Liver (tissue), 8 donors: ENCODE measurements at regions not wholly inside any gene's neighbourhood (a gene's known extent, or its start where the extent isn't known, plus 50 kb on each side); places are given as distances from the start of the nearest gene placed in this dataset.

Source experiments
- DNase-seq: peaks from one replicate; pipeline ENCODE4 v3.0.0-alpha.2; 2017; ENCODE audit warnings: low spot score
- H3K27ac ChIP-seq, 2 donors: one replicate each; pipeline ENCODE4 v1.7.0; 2013; ENCODE audit warnings: inconsistent platforms in 2 of 2, low read length in 2 of 2, control low read depth in 1 of 2, low read depth in 1 of 2, mild to moderate bottlenecking in 1 of 2
- H3K27me3 ChIP-seq, 4 donors: one replicate each; pipeline versions ENCODE4 v1.6.1 to v1.7.0; 2013; ENCODE audit warnings: low read length in 3 of 4, inconsistent platforms in 1 of 4, mild to moderate bottlenecking in 1 of 4, moderate library complexity in 1 of 4; ENCODE audit not compliant: control insufficient read depth in 4 of 4, insufficient read depth in 4 of 4
- H3K36me3 ChIP-seq, 4 donors: one replicate each; pipeline versions ENCODE4 v1.6.1 to v1.7.0; 2013; ENCODE audit warnings: low read length in 3 of 4, mild to moderate bottlenecking in 3 of 4, low read depth in 1 of 4, moderate library complexity in 1 of 4; ENCODE audit not compliant: control insufficient read depth in 4 of 4, insufficient read depth in 3 of 4
- H3K4me1 ChIP-seq, 4 donors: one replicate each; pipeline versions ENCODE4 v1.6.1 to v1.7.0; 2013; ENCODE audit warnings: low read length in 3 of 4, mild to moderate bottlenecking in 3 of 4, moderate library complexity in 1 of 4; ENCODE audit not compliant: control insufficient read depth in 4 of 4, insufficient read depth in 4 of 4
- H3K4me3 ChIP-seq, 3 donors: one replicate each; pipeline versions ENCODE4 v1.6.1 to v1.7.0; 2013; ENCODE audit warnings: low read length in 3 of 3, control low read depth in 1 of 3, low read depth in 1 of 3, mild to moderate bottlenecking in 1 of 3
- H3K9ac ChIP-seq, 2 donors: one replicate each; pipeline ENCODE4 v1.7.0; 2013; ENCODE audit warnings: low read length in 2 of 2, mild to moderate bottlenecking in 2 of 2, moderate library complexity in 2 of 2, control low read depth in 1 of 2, low read depth in 1 of 2
- H3K9me3 ChIP-seq, 4 donors: one replicate each; pipeline versions ENCODE4 v1.6.1 to v1.7.0; 2013; ENCODE audit warnings: low read length in 3 of 4; ENCODE audit not compliant: control insufficient read depth in 4 of 4
- ATF3 ChIP-seq: IDR thresholded peaks from 2 replicates; pipeline ENCODE4 v1.6.1; 2016; ENCODE audit warnings: antibody characterized with exemption
- CTCF ChIP-seq: fragments of 150-350 bp; IDR thresholded peaks from 2 replicates; pipeline ENCODE4 v1.5.1; 2017; ENCODE audit warnings: improper control_type of control experiment, low read depth, low read length; ENCODE audit not compliant: missing input control
- EGR1 ChIP-seq, 2 donors: IDR thresholded peaks; 2 replicates each; pipeline ENCODE4 v1.6.1; 2016 to 2018; ENCODE audit warnings: antibody characterized with exemption in 2 of 2, low read depth in 2 of 2
- FOXA1 ChIP-seq: IDR thresholded peaks from 2 replicates; pipeline ENCODE4 v1.6.1; 2016; ENCODE audit warnings: antibody characterized with exemption
- FOXA2 ChIP-seq: IDR thresholded peaks from 2 replicates; pipeline ENCODE4 v1.6.1; 2016; ENCODE audit warnings: antibody characterized with exemption
- GABPA ChIP-seq, 2 donors: IDR thresholded peaks in 1 of 2; conservative IDR thresholded peaks in 1 of 2; 2 replicates each; pipeline ENCODE4 v1.6.1; 2016; ENCODE audit warnings: antibody characterized with exemption in 2 of 2, mild to moderate bottlenecking in 1 of 2, moderate library complexity in 1 of 2
- HNF4A ChIP-seq, 2 donors: conservative IDR thresholded peaks; 2 replicates each; pipeline ENCODE4 v1.6.1; 2016; ENCODE audit warnings: antibody characterized with exemption in 2 of 2, mild to moderate bottlenecking in 2 of 2
- HNF4G ChIP-seq: IDR thresholded peaks from 2 replicates; pipeline ENCODE4 v1.6.1; 2016; ENCODE audit warnings: antibody characterized with exemption
- JUND ChIP-seq, 2 donors: IDR thresholded peaks; 2 replicates each; pipeline ENCODE4 v1.6.1; 2016; ENCODE audit warnings: antibody characterized with exemption in 2 of 2
- MAX ChIP-seq: IDR thresholded peaks from 2 replicates; pipeline ENCODE4 v1.6.1; 2016; ENCODE audit warnings: antibody characterized with exemption
- NR2F2 ChIP-seq: IDR thresholded peaks from 2 replicates; pipeline ENCODE4 v1.6.1; 2016; ENCODE audit warnings: antibody characterized with exemption
- RAD21 ChIP-seq, 2 donors: IDR thresholded peaks; 2 replicates each; pipeline ENCODE4 v1.6.1; 2016; ENCODE audit warnings: antibody characterized with exemption in 2 of 2, mild to moderate bottlenecking in 2 of 2
- RXRA ChIP-seq, 2 donors: IDR thresholded peaks; 2 replicates each; pipeline ENCODE4 v1.6.1; 2017 to 2018; ENCODE audit warnings: antibody characterized with exemption in 2 of 2, mild to moderate bottlenecking in 1 of 2
- SP1 ChIP-seq: IDR thresholded peaks from 2 replicates; pipeline ENCODE4 v1.6.1; 2018; ENCODE audit warnings: antibody characterized with exemption, mild to moderate bottlenecking
- TAF1 ChIP-seq: conservative IDR thresholded peaks from 2 replicates; pipeline ENCODE4 v1.6.1; 2016; ENCODE audit warnings: antibody characterized with exemption, mild to moderate bottlenecking
- YY1 ChIP-seq: IDR thresholded peaks from 2 replicates; pipeline ENCODE4 v1.6.1; 2016; ENCODE audit warnings: antibody characterized with exemption, mild to moderate bottlenecking
- WGBS: extraction: QIAGEN DNeasy Blood & Tissue Kit; methylation state at CpG from one replicate; pipeline ENCODE4 v1.1.7; 2013; 5-methylcytosine and 5-hydroxymethylcytosine counted together
- TF ChIP-seq, protein P1 (sequence below): IDR thresholded peaks from 2 replicates; pipeline ENCODE4 v1.6.1; 2016; ENCODE audit warnings: antibody characterized with exemption, mild to moderate bottlenecking
- TF ChIP-seq, protein P2 (sequence below): IDR thresholded peaks from 2 replicates; pipeline ENCODE4 v1.6.1; 2016; ENCODE audit warnings: antibody characterized with exemption
- donor health status: healthy.
- donor health status: healthy.
- donor health status: healthy.
- donor health status: healthy.
- donor health status: healthy.

DNA sequence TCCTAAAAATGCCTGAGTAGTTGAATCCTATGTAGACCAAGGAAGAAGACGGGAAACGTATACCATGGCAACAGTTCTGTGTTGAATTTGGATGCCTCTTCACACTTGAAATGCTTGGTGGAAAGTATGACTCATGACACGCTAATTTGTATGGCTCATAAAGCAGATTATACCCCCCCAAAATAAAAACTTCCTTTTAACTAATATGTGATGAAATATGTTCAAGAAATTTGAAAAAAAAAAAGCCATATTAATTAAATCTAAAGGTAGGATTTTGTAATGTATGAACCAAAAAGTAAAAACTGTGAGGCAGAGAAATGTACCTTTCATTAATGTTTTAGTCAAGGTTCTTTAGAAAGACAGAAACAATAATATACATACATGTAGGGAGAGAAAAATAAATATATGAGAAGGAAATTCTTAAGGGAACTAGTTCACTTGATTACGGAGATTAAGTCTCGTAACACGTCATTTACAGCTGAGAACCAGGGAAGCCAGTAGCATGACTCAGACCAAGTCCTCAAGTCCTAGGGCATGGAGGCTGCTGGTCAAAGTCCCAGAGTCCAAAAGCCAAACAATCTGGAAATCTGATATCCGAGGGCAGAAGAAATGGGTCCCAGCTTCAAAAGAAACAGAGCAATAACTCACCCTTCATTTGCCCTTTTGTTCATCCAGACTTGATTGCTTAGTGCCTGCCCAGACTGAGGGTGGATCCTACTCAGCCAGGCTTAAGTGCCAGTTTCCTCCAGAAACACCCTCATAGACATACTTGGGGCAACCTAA, 485.1 kb downstream of the SEMA3D start:
- Histone ChIP-seq H3K27me3 (no peaks in the 10 kb centered on the region), H3K27ac (no peak overlapping the region), H3K9me3 (peaks cover 0 to 5% (median under 1%) of the 10 kb centered on the region in 4 donors), H3K36me3 (no peaks in the 10 kb centered on the region), H3K4me3 (no peak overlapping the region), H3K9ac (no peak overlapping the region), H3K4me1 (no peaks in the 10 kb centered on the region)
- WGBS = 59% methylated on average over 7 of the region's 7 CpGs
- TF ChIP-seq, protein P1, sequence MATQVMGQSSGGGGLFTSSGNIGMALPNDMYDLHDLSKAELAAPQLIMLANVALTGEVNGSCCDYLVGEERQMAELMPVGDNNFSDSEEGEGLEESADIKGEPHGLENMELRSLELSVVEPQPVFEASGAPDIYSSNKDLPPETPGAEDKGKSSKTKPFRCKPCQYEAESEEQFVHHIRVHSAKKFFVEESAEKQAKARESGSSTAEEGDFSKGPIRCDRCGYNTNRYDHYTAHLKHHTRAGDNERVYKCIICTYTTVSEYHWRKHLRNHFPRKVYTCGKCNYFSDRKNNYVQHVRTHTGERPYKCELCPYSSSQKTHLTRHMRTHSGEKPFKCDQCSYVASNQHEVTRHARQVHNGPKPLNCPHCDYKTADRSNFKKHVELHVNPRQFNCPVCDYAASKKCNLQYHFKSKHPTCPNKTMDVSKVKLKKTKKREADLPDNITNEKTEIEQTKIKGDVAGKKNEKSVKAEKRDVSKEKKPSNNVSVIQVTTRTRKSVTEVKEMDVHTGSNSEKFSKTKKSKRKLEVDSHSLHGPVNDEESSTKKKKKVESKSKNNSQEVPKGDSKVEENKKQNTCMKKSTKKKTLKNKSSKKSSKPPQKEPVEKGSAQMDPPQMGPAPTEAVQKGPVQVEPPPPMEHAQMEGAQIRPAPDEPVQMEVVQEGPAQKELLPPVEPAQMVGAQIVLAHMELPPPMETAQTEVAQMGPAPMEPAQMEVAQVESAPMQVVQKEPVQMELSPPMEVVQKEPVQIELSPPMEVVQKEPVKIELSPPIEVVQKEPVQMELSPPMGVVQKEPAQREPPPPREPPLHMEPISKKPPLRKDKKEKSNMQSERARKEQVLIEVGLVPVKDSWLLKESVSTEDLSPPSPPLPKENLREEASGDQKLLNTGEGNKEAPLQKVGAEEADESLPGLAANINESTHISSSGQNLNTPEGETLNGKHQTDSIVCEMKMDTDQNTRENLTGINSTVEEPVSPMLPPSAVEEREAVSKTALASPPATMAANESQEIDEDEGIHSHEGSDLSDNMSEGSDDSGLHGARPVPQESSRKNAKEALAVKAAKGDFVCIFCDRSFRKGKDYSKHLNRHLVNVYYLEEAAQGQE = no peak
- TF ChIP-seq TAF1 (no peak), RXRA (IDR thresholded peaks at IDR 0.05) (no peak), NR2F2 (no peak), RAD21 (IDR thresholded peaks at IDR 0.05) (no peak), EGR1 (IDR thresholded peaks at IDR 0.05; ENCODE audit: low read depth in 2 of 2) (no peak), YY1 (no peak), FOXA1 (no peak), FOXA2 (no peak)
- DNase-seq = no peak

DNA sequence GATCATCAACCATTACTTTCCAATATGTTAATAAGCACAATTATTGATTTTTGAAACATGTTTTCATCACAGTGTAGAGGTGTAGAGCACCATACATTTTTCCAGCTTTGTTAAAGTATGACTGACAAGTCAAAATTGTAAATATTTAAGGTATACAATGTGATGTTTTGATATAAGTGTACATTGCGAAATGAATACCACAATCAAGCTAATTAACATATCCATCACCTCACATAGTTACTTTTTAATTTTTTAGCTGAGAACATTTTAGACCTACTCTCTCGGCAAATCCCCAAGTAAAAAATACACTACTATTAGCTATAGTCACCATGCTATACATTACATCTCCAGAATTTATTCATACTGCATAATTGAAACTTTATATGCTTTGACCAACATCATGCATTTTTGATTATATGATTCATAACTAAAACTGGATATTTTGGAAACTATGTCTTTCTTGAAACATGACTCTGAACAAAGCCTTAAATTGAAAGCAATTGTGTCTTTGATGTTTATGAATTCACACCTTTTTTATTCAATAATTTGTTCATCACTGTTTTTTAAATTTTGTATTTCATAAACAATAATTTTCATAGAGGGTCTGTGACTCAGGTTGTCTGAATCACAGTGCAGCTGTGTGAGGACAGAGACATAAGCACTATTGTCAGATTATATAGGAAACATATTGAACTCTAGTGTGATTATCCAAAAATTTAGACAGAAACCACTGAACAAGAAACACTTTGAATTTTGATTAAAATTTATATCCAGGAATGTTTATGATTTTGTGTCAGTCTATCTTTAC, 486.1 kb downstream of the SEMA3D start:
- WGBS = 82% methylated on average over 2 of the region's 2 CpGs
- peaks cover 0 to 5% (median under 1%) of the 10 kb centered on the region in 4 donors for H3K9me3 ChIP-seq
- H3K36me3 ChIP-seq = no peaks in the 10 kb centered on the region
- no peak for DNase-seq
- H3K27me3 ChIP-seq = no peaks in the 10 kb centered on the region
- no peak overlapping the region for H3K9ac ChIP-seq
- H3K4me1 ChIP-seq = no peaks in the 10 kb centered on the region
- no peak overlapping the region for H3K4me3 ChIP-seq
- TF ChIP-seq EGR1 (IDR thresholded peaks at IDR 0.05; ENCODE audit: low read depth in 2 of 2) = no peak
- no peak for TF ChIP-seq JUND (IDR thresholded peaks at IDR 0.05)
- no peak for TF ChIP-seq NR2F2
- no peak for TF ChIP-seq GABPA (IDR thresholded peaks at IDR 0.05 in 1 of 2, conservative IDR thresholded peaks at IDR 0.05 in 1 of 2)
- TF ChIP-seq, protein P2, sequence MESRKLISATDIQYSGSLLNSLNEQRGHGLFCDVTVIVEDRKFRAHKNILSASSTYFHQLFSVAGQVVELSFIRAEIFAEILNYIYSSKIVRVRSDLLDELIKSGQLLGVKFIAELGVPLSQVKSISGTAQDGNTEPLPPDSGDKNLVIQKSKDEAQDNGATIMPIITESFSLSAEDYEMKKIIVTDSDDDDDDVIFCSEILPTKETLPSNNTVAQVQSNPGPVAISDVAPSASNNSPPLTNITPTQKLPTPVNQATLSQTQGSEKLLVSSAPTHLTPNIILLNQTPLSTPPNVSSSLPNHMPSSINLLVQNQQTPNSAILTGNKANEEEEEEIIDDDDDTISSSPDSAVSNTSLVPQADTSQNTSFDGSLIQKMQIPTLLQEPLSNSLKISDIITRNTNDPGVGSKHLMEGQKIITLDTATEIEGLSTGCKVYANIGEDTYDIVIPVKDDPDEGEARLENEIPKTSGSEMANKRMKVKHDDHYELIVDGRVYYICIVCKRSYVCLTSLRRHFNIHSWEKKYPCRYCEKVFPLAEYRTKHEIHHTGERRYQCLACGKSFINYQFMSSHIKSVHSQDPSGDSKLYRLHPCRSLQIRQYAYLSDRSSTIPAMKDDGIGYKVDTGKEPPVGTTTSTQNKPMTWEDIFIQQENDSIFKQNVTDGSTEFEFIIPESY = no peak
- no peak for TF ChIP-seq MAX
- TF ChIP-seq, protein P1 = no peak
- TF ChIP-seq HNF4A (conservative IDR thresholded peaks at IDR 0.05) = no peak
- TF ChIP-seq HNF4G = no peak
- TF ChIP-seq RXRA (IDR thresholded peaks at IDR 0.05) = no peak
- TF ChIP-seq FOXA2 = no peak
- TF ChIP-seq RAD21 (IDR thresholded peaks at IDR 0.05) = no peak
- TF ChIP-seq TAF1 = no peak
- no peak for TF ChIP-seq YY1
- no peak for TF ChIP-seq SP1
- TF ChIP-seq CTCF = no peak
- no peak for TF ChIP-seq ATF3
- no peak for TF ChIP-seq FOXA1
- no peak overlapping the region for H3K27ac ChIP-seq
